Neuronal stem cell (in vitro differentiated cells): ENCODE measurements at regions not wholly inside any gene's neighbourhood (a gene's known extent, or its start where the extent isn't known, plus 50 kb on each side); places are given as distances from the start of the nearest gene placed in this dataset.
A peak's percentile ranks its signal among the peaks of the same experiment; 100 is the strongest.

Source experiments
- DNase-seq: peaks from one replicate; pipeline ENCODE4 v3.0.0-alpha.2; 2013; ENCODE audit warnings: low spot score
- H2AFZ ChIP-seq: one replicate; pipeline ENCODE4 v1.6.1; 2013; ENCODE audit warnings: mild to moderate bottlenecking, low read length, inconsistent platforms
- H2AK5ac ChIP-seq: 2 replicates; pipeline ENCODE4 v1.6.1; 2013; ENCODE audit warnings: low read depth, mild to moderate bottlenecking, inconsistent platforms, low read length, moderate library complexity, mixed read lengths
- H2BK120ac ChIP-seq: 2 replicates; pipeline ENCODE4 v1.6.1; 2013; ENCODE audit warnings: low read depth, mild to moderate bottlenecking, inconsistent platforms, low read length, moderate library complexity, mixed read lengths
- H2BK12ac ChIP-seq: one replicate; pipeline ENCODE4 v1.6.1; 2013; ENCODE audit warnings: low read length, inconsistent platforms
- H2BK15ac ChIP-seq: 2 replicates; pipeline ENCODE4 v1.6.1; 2013; ENCODE audit warnings: mild to moderate bottlenecking, low read length, inconsistent platforms, mixed read lengths
- H2BK5ac ChIP-seq: one replicate; pipeline ENCODE4 v1.6.1; 2013; ENCODE audit warnings: inconsistent platforms, mild to moderate bottlenecking, low read length, moderate library complexity
- H3K14ac ChIP-seq: one replicate; pipeline ENCODE4 v1.6.1; 2013; ENCODE audit warnings: low read length, inconsistent platforms
- H3K18ac ChIP-seq: 2 replicates; pipeline ENCODE4 v1.6.1; 2013; ENCODE audit warnings: low read length, inconsistent platforms
- H3K23ac ChIP-seq: 2 replicates; pipeline ENCODE4 v1.6.1; 2013; ENCODE audit warnings: low read depth, mild to moderate bottlenecking, mixed read lengths, low read length, inconsistent platforms; ENCODE audit not compliant: poor library complexity
- H3K27ac ChIP-seq: replicated peaks from 3 replicates; pipeline ENCODE4 v1.5.1; 2013; ENCODE audit warnings: low read length, inconsistent platforms
- H3K27me3 ChIP-seq, 3 experiments: 2 replicates each; pipeline ENCODE4 v1.6.1; 2013; ENCODE audit warnings: low read length in 3 of 3, mild to moderate bottlenecking in 2 of 3, inconsistent platforms in 1 of 3, low read depth in 1 of 3, mixed read lengths in 1 of 3, moderate library complexity in 1 of 3; ENCODE audit not compliant: control insufficient read depth in 3 of 3, insufficient read depth in 3 of 3
- H3K36me3 ChIP-seq, 2 donors: replicated peaks in 1 of 2; 2 replicates each; pipeline ENCODE4 v1.6.1; 2013; ENCODE audit warnings: low read length in 2 of 2; ENCODE audit not compliant: control insufficient read depth in 2 of 2, insufficient read depth in 2 of 2
- H3K4ac ChIP-seq: 2 replicates; pipeline ENCODE4 v1.6.1; 2013; ENCODE audit warnings: inconsistent platforms, mild to moderate bottlenecking, low read length, moderate library complexity
- H3K4me1 ChIP-seq, 2 donors: 1 replicate in 1 of 2; 2 replicates in 1 of 2; pipeline ENCODE4 v1.6.1; 2013; ENCODE audit warnings: low read length in 2 of 2, low read depth in 1 of 2; ENCODE audit not compliant: control insufficient read depth in 2 of 2, insufficient read depth in 1 of 2
- H3K4me2 ChIP-seq: one replicate; pipeline ENCODE4 v1.6.1; 2013; ENCODE audit warnings: mild to moderate bottlenecking, low read length, inconsistent platforms; ENCODE audit not compliant: insufficient read depth, poor library complexity, severe bottlenecking
- H3K4me3 ChIP-seq, 2 donors: 2 replicates each; pipeline ENCODE4 v1.5.1; 2013; ENCODE audit warnings: low read length in 2 of 2, mild to moderate bottlenecking in 2 of 2, inconsistent platforms in 1 of 2, moderate library complexity in 1 of 2
- H3K79me1 ChIP-seq: one replicate; pipeline ENCODE4 v1.6.1; 2013; ENCODE audit warnings: low read depth, mild to moderate bottlenecking, inconsistent platforms, low read length, moderate library complexity
- H3K9ac ChIP-seq: one replicate; pipeline ENCODE4 v1.6.1; 2013; ENCODE audit warnings: mild to moderate bottlenecking, low read depth, low read length, inconsistent platforms; ENCODE audit not compliant: poor library complexity
- H3K9me3 ChIP-seq, 2 donors: replicated peaks in 1 of 2; 2 replicates each; pipeline versions ENCODE3 to v1.6.1; 2013; ENCODE audit warnings: low read length in 2 of 2, mild to moderate bottlenecking in 2 of 2, inconsistent platforms in 1 of 2, low read depth in 1 of 2, mixed read lengths in 1 of 2, moderate library complexity in 1 of 2; ENCODE audit not compliant: control insufficient read depth in 2 of 2, insufficient read depth in 1 of 2
- H4K8ac ChIP-seq: one replicate; pipeline ENCODE4 v1.6.1; 2013; ENCODE audit warnings: low read depth, mild to moderate bottlenecking, inconsistent platforms, low read length, moderate library complexity
- H4K91ac ChIP-seq: one replicate; pipeline ENCODE4 v1.6.1; 2013; ENCODE audit warnings: low read length, low read depth, mild to moderate bottlenecking, inconsistent platforms; ENCODE audit not compliant: poor library complexity
- WGBS, 2 donors: extraction: QIAGEN DNeasy Blood & Tissue Kit; methylation state at CpG; one replicate each; pipeline ENCODE4 v1.1.7; 2013; ENCODE audit warnings: missing lambda C conversion rate in 2 of 2, mixed read lengths in 1 of 2; ENCODE audit not compliant: insufficient read length in 2 of 2, insufficient replicate concordance in 1 of 2; ENCODE audit errors: extremely low coverage in 2 of 2; 5-methylcytosine and 5-hydroxymethylcytosine counted together

DNA sequence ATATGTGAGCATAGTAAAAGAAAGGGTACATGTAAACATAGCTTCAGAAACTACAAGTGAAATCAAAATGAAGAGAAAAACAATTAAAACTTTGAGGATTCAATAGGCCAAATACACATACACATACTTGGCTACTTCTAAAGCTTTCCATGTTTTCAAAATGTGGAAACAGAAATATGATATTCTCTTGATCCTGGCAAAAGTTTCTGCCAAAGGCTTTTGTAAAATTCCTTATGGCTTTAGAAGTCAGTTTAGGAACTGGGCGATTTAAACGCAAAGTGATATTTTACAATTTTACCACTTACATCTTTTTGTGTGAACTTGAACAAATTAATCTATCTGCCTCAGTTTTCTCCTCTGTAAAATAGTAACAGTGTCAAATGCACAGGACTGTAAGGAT lies 756.4 kb downstream of the C12orf50 start:
- H3K14ac ChIP-seq = no peak overlapping the region
- no peak overlapping the region for H2AK5ac ChIP-seq
- H2AFZ ChIP-seq = no peak overlapping the region
- no peak overlapping the region for H2BK5ac ChIP-seq
- H4K91ac ChIP-seq = no peak overlapping the region
- no peak overlapping the region for H2BK15ac ChIP-seq
- H3K4me1 ChIP-seq = no peaks in the 10 kb centered on the region
- H3K4me2 ChIP-seq = no peak overlapping the region
- H3K4ac ChIP-seq = no peak overlapping the region
- H3K9ac ChIP-seq = no peak overlapping the region
- no peak overlapping the region for H2BK12ac ChIP-seq
- peaks cover 2% of the 10 kb centered on the region for H3K79me1 ChIP-seq
- H3K4me3 ChIP-seq = no peak overlapping the region
- H3K9me3 ChIP-seq = no peaks in the 10 kb centered on the region
- H3K23ac ChIP-seq = no peak overlapping the region
- no peaks in the 10 kb centered on the region for H3K36me3 ChIP-seq
- H2BK120ac ChIP-seq = no peak overlapping the region
- H3K27me3 ChIP-seq = no peaks in the 10 kb centered on the region
- H4K8ac ChIP-seq = no peak overlapping the region
- H3K27ac ChIP-seq = no peak overlapping the region
- WGBS, 2 donors = no CpG with 5 or more reads among the region's 2 CpGs
- no peak overlapping the region for H3K18ac ChIP-seq
- no peak for DNase-seq

GRCh38 chr12:87270919-87271318 lies 758.3 kb downstream of the C12orf50 start:
- no peak overlapping the region for H3K4ac ChIP-seq
- H2BK12ac ChIP-seq = no peak overlapping the region
- H3K18ac ChIP-seq = no peak overlapping the region
- H3K14ac ChIP-seq = no peak overlapping the region
- peaks cover 2% of the 10 kb centered on the region for H3K79me1 ChIP-seq
- peak overlapping the region; percentile 41 for H2AFZ ChIP-seq
- H4K91ac ChIP-seq = no peak overlapping the region
- H3K9ac ChIP-seq = no peak overlapping the region
- H2BK120ac ChIP-seq = no peak overlapping the region
- H3K4me1 ChIP-seq = no peaks in the 10 kb centered on the region
- DNase-seq = peak; percentile 29
- no peak overlapping the region for H4K8ac ChIP-seq
- no peak overlapping the region for H2BK15ac ChIP-seq
- no peak overlapping the region for H2BK5ac ChIP-seq
- no peak overlapping the region for H3K23ac ChIP-seq
- no peak overlapping the region for H3K4me3 ChIP-seq
- H3K27me3 ChIP-seq = peaks cover 0 to 6% (median 0%) of the 10 kb centered on the region in 3 experiments
- no peak overlapping the region for H2AK5ac ChIP-seq
- no CpG with 5 or more reads among the region's 3 CpGs for WGBS, 2 donors
- no peak overlapping the region for H3K4me2 ChIP-seq
- no peak overlapping the region for H3K27ac ChIP-seq
- no peaks in the 10 kb centered on the region for H3K36me3 ChIP-seq
- H3K9me3 ChIP-seq = no peaks in the 10 kb centered on the region

DNA sequence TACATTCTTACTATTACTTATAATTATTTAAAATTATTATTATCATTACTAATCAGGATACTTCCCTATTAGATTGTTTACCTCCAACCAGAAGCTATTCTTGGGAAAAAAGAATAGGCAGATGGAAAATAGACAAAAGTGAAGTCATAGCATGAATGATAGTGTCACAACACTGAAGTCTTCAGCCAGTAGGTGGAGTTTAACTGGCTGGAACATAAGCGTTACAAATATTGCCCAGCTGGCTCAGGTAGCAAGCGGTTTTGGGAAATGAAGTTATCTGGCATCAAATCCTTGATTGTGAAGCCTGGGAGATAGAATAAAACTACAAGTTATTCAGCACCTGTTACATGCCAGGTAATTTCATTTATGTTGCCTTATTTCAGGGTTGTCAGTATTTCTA lies 762.9 kb downstream of the C12orf50 start:
- Histone ChIP-seq H3K9ac (no peak overlapping the region), H3K79me1 (peaks cover 2% of the 10 kb centered on the region), H3K14ac (no peak overlapping the region), H3K4me1 (peaks cover 2% of the 10 kb centered on the region in 2 donors), H3K4me2 (no peak overlapping the region), H2AFZ (no peak overlapping the region), H3K18ac (no peak overlapping the region), H3K4ac (no peak overlapping the region), H2BK5ac (no peak overlapping the region), H2BK120ac (no peak overlapping the region), H3K27me3 (peaks cover 0 to 6% (median 0%) of the 10 kb centered on the region in 3 experiments), H4K91ac (no peak overlapping the region), H3K27ac (no peak overlapping the region), H2BK15ac (no peak overlapping the region), H4K8ac (no peak overlapping the region), H3K9me3 (no peaks in the 10 kb centered on the region), H3K23ac (no peak overlapping the region), H2BK12ac (no peak overlapping the region), H3K36me3 (no peaks in the 10 kb centered on the region), H3K4me3 (no peak overlapping the region), H2AK5ac (no peak overlapping the region)
- WGBS, 2 donors = no CpG with 5 or more reads among the region's 2 CpGs
- DNase-seq = no peak

- H2BK15ac ChIP-seq = no peak overlapping the region
- no peak overlapping the region for H3K9ac ChIP-seq
- H3K27me3 ChIP-seq = no peaks in the 10 kb centered on the region
- no peaks in the 10 kb centered on the region for H3K9me3 ChIP-seq
- DNase-seq = no peak
- no peak overlapping the region for H3K4ac ChIP-seq
- H3K79me1 ChIP-seq = no peaks in the 10 kb centered on the region
- no peak overlapping the region for H3K27ac ChIP-seq
- H3K23ac ChIP-seq = no peak overlapping the region
- no peak overlapping the region for H3K18ac ChIP-seq
- H2BK120ac ChIP-seq = no peak overlapping the region
- no peak overlapping the region for H3K4me3 ChIP-seq
- H3K14ac ChIP-seq = no peak overlapping the region
- H3K36me3 ChIP-seq = no peaks in the 10 kb centered on the region
- H2BK12ac ChIP-seq = no peak overlapping the region
- no peak overlapping the region for H3K4me2 ChIP-seq
- no peak overlapping the region for H4K91ac ChIP-seq
- no peak overlapping the region for H4K8ac ChIP-seq
- no peak overlapping the region for H2BK5ac ChIP-seq
- H3K4me1 ChIP-seq = peaks cover 3 to 5% of the 10 kb centered on the region in 2 donors
- H2AFZ ChIP-seq = no peak overlapping the region
- H2AK5ac ChIP-seq = no peak overlapping the region
These were observed 769.8 kb downstream of the C12orf50 start for GRCh38 chr12:87259391-87259790.
